ENCODE measurements at regions not wholly inside any gene's neighbourhood (a gene's known extent, or its start where the extent isn't known, plus 50 kb on each side); places are given as distances from the start of the nearest gene placed in this dataset.
"Not testable (repeated sequence)": the region's sequence is repeated elsewhere in the genome, so short reads cannot be mapped to it uniquely, and the experiment has no call there.

GRCh38 chr1:78753679-78754078 lies 104.0 kb downstream of the IFI44 start:
- H3K27me3 ChIP-seq (ENCODE audit: insufficient read depth, low read depth, low read length); H3K9me3 ChIP-seq (ENCODE audit: low read length); H3K4me3 ChIP-seq (ENCODE audit: low read length); H3F3A ChIP-seq (ENCODE audit: insufficient read depth, low read length, poor library complexity, severe bottlenecking); H3K9me2 ChIP-seq (ENCODE audit: insufficient read depth, low read length); H3K36me3 ChIP-seq (ENCODE audit: insufficient read depth, low read length); H3K27ac ChIP-seq (ENCODE audit: low read length); H3K4me2 ChIP-seq (ENCODE audit: low read length); H4K20me1 ChIP-seq (ENCODE audit: insufficient read depth); H3K9ac ChIP-seq (ENCODE audit: low read length); H2AFZ ChIP-seq (ENCODE audit: low read depth, low read length); H3K79me2 ChIP-seq (replicated peaks; ENCODE audit: insufficient read depth, low read length): not testable (repeated sequence)

GRCh38 chr1:78755986-78756385 lies 106.4 kb downstream of the IFI44 start:
- no peaks in the 10 kb centered on the region for H3K9me2 ChIP-seq (ENCODE audit: insufficient read depth, low read length)
- no peak overlapping the region for H3K4me3 ChIP-seq (ENCODE audit: low read length)
- no peak overlapping the region for H3K4me2 ChIP-seq (ENCODE audit: low read length)
- H3K79me2 ChIP-seq (replicated peaks; ENCODE audit: insufficient read depth, low read length) = no peaks in the 10 kb centered on the region
- H3K27me3 ChIP-seq (ENCODE audit: insufficient read depth, low read depth, low read length) = no peaks in the 10 kb centered on the region
- H4K20me1 ChIP-seq (ENCODE audit: insufficient read depth) = no peaks in the 10 kb centered on the region
- H3K9me3 ChIP-seq (ENCODE audit: low read length) = no peaks in the 10 kb centered on the region
- H3K27ac ChIP-seq (ENCODE audit: low read length) = no peak overlapping the region
- no peaks in the 10 kb centered on the region for H3F3A ChIP-seq (ENCODE audit: insufficient read depth, low read length, poor library complexity, severe bottlenecking)
- no peak for TF ChIP-seq POLR2AphosphoS5 (IDR thresholded peaks at IDR 0.05)
- TF ChIP-seq RAD21 (conservative IDR thresholded peaks at IDR 0.05) = no peak
- TF ChIP-seq EZH2 (IDR thresholded peaks at IDR 0.05; ENCODE audit: borderline replicate concordance, insufficient read depth, low read length, poor library complexity, severe bottlenecking) = no peak
- TF ChIP-seq SMC3 (conservative IDR thresholded peaks at IDR 0.05; ENCODE audit: poor library complexity) = no peak
- TF ChIP-seq CTCF (IDR thresholded peaks at IDR 0.05; ENCODE audit: poor library complexity, severe bottlenecking) = no peak
- no peak for TF ChIP-seq EP300 (conservative IDR thresholded peaks at IDR 0.05; ENCODE audit: poor library complexity, severe bottlenecking)
- TF ChIP-seq MXI1 (conservative IDR thresholded peaks at IDR 0.05; ENCODE audit: poor library complexity, severe bottlenecking) = no peak
- TF ChIP-seq TAF1 (IDR thresholded peaks at IDR 0.05; ENCODE audit: low read depth) = no peak
- TF ChIP-seq REST (IDR thresholded peaks at IDR 0.05; ENCODE audit: borderline replicate concordance) = no peak
- no peak overlapping the region for H2AFZ ChIP-seq (ENCODE audit: low read depth, low read length)
- no peak overlapping the region for H3K9ac ChIP-seq (ENCODE audit: low read length)
- H3K36me3 ChIP-seq (ENCODE audit: insufficient read depth, low read length) = no peaks in the 10 kb centered on the region

GRCh38 chr1:78758506-78758905 lies 108.9 kb downstream of the IFI44 start:
- Histone ChIP-seq H3K9me2 (ENCODE audit: insufficient read depth, low read length) (no peaks in the 10 kb centered on the region), H3K4me2 (ENCODE audit: low read length) (no peak overlapping the region), H3K79me2 (replicated peaks; ENCODE audit: insufficient read depth, low read length) (no peaks in the 10 kb centered on the region), H4K20me1 (ENCODE audit: insufficient read depth) (no peaks in the 10 kb centered on the region), H2AFZ (ENCODE audit: low read depth, low read length) (no peak overlapping the region), H3K4me3 (ENCODE audit: low read length) (no peak overlapping the region), H3F3A (ENCODE audit: insufficient read depth, low read length, poor library complexity, severe bottlenecking) (no peaks in the 10 kb centered on the region), H3K36me3 (ENCODE audit: insufficient read depth, low read length) (no peaks in the 10 kb centered on the region), H3K9me3 (ENCODE audit: low read length) (no peaks in the 10 kb centered on the region), H3K9ac (ENCODE audit: low read length) (no peak overlapping the region), H3K27me3 (ENCODE audit: insufficient read depth, low read depth, low read length) (no peaks in the 10 kb centered on the region), H3K27ac (ENCODE audit: low read length) (no peak overlapping the region)
- TF ChIP-seq EP300 (conservative IDR thresholded peaks at IDR 0.05; ENCODE audit: poor library complexity, severe bottlenecking) = no peak
- no peak for TF ChIP-seq MXI1 (conservative IDR thresholded peaks at IDR 0.05; ENCODE audit: poor library complexity, severe bottlenecking)
- TF ChIP-seq REST (IDR thresholded peaks at IDR 0.05; ENCODE audit: borderline replicate concordance) = no peak
- TF ChIP-seq TAF1 (IDR thresholded peaks at IDR 0.05; ENCODE audit: low read depth) = no peak
- TF ChIP-seq POLR2AphosphoS5 (IDR thresholded peaks at IDR 0.05) = no peak
- TF ChIP-seq CTCF (IDR thresholded peaks at IDR 0.05; ENCODE audit: poor library complexity, severe bottlenecking) = no peak
- no peak for TF ChIP-seq SMC3 (conservative IDR thresholded peaks at IDR 0.05; ENCODE audit: poor library complexity)
